ENCODE measurements at regions not wholly inside any gene's neighbourhood (a gene's known extent, or its start where the extent isn't known, plus 50 kb on each side); places are given as distances from the start of the nearest gene placed in this dataset.

DNA sequence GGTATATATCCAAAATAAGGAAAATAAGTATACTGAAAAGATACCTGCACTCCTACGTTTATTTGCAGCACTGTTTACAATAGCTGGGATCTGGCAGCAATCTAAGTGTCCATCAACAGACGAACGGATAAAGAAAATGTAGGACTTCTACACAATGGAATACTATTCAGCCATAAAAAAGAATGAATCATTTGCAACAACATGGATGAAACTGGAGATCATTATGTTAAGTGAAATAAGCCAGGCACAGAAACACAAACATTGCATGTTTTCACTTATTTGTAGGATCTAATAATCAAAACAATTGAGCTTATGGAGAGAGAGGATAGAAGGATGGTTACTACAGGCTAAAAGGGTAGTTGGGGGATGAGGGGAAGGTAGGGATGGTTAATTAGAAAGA is 494.0 kb downstream of the UQCRFS1 start:
- peaks cover 0 to 7% (median 0%) of the 10 kb centered on the region in 8 donors for H3K9me3 ChIP-seq
- intact Hi-C loops (cut with DNase I; ENCODE audit: low total_unique reads) = no loop called here
- no peaks in the 10 kb centered on the region for H3K27me3 ChIP-seq (replicated peaks in 1 of 7)
- TF ChIP-seq POLR2A (IDR thresholded peaks at IDR 0.05) (no peak), POLR2AphosphoS5 (IDR thresholded peaks at IDR 0.05) (no peak)
- TF ChIP-seq, protein P1, sequence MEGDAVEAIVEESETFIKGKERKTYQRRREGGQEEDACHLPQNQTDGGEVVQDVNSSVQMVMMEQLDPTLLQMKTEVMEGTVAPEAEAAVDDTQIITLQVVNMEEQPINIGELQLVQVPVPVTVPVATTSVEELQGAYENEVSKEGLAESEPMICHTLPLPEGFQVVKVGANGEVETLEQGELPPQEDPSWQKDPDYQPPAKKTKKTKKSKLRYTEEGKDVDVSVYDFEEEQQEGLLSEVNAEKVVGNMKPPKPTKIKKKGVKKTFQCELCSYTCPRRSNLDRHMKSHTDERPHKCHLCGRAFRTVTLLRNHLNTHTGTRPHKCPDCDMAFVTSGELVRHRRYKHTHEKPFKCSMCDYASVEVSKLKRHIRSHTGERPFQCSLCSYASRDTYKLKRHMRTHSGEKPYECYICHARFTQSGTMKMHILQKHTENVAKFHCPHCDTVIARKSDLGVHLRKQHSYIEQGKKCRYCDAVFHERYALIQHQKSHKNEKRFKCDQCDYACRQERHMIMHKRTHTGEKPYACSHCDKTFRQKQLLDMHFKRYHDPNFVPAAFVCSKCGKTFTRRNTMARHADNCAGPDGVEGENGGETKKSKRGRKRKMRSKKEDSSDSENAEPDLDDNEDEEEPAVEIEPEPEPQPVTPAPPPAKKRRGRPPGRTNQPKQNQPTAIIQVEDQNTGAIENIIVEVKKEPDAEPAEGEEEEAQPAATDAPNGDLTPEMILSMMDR (IDR thresholded peaks at IDR 0.05 in 8 of 11, conservative IDR thresholded peaks at IDR 0.05 in 3 of 11) = no peak
- no peak for DNase-seq
- 85 to 96% (median 89%) methylated on average over 3 of the region's 3 CpGs for WGBS, 5 donors
- no peaks in the 10 kb centered on the region for H3K36me3 ChIP-seq
- no peaks in the 10 kb centered on the region for H3K4me1 ChIP-seq
- H3K27ac ChIP-seq = no peak overlapping the region
- no peak overlapping the region for H3K4me3 ChIP-seq

DNA sequence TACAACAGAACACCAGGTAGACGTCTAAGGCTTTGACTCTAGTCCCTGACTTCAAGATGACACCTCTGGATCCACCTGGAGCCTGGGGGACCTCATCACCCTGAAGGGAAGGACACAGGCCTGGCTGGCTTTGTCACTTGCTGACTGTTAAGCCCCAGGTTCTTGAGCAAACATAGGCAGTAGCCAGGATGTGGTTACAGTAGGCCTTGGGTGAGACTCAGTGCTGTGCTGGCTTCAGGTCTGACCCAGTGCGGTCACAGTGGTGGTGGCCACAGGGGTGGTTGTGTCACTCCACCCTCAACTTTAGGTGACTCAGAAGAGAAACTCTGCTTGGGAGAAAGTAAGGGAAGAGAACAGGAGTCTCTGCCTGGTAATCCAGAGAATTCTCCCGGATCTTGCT is 497.8 kb downstream of the UQCRFS1 start:
- H3K4me3 ChIP-seq = no peak overlapping the region
- DNase-seq = no peak
- TF ChIP-seq POLR2A (IDR thresholded peaks at IDR 0.05) (no peak), POLR2AphosphoS5 (IDR thresholded peaks at IDR 0.05) (no peak)
- intact Hi-C loops (cut with DNase I; ENCODE audit: low total_unique reads) = no loop called here
- H3K27ac ChIP-seq = no peak overlapping the region
- H3K36me3 ChIP-seq = no peaks in the 10 kb centered on the region
- H3K9me3 ChIP-seq = peaks cover 0 to 7% (median 0%) of the 10 kb centered on the region in 8 donors
- H3K4me1 ChIP-seq = no peaks in the 10 kb centered on the region
- 82 to 89% (median 85%) methylated on average over 3 of the region's 3 CpGs for WGBS, 5 donors
- no peaks in the 10 kb centered on the region for H3K27me3 ChIP-seq (replicated peaks in 1 of 7)

DNA sequence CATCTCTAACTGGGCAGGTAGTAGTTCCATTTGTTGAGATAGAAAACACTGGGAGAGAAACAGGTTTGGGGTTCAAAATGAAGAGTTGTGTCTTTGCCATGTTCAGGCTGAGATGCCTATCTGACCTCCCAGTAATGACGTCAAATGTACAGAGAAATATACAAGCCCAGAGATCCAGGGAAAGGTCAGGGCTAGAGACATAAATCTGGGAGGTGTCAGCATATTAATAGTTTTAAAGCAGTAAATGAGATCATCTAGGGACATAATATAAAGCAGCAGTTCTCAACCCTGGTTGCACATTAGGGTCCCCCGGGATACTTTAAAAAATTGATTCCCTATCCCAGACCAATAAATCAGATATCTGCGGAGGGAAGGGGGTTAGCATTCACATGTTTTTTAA is 501.5 kb downstream of the UQCRFS1 start:
- H3K9me3 ChIP-seq = no peaks in the 10 kb centered on the region
- H3K27ac ChIP-seq = no peak overlapping the region
- no peaks in the 10 kb centered on the region for H3K27me3 ChIP-seq (replicated peaks in 1 of 7)
- TF ChIP-seq POLR2A (IDR thresholded peaks at IDR 0.05) (no peak), POLR2AphosphoS5 (IDR thresholded peaks at IDR 0.05) (no peak)
- TF ChIP-seq, protein P1 (IDR thresholded peaks at IDR 0.05 in 8 of 11, conservative IDR thresholded peaks at IDR 0.05 in 3 of 11) = no peak
- no peak for DNase-seq
- no peak overlapping the region for H3K4me3 ChIP-seq
- H3K36me3 ChIP-seq = no peaks in the 10 kb centered on the region
- H3K4me1 ChIP-seq = no peaks in the 10 kb centered on the region
- WGBS, 5 donors = 72 to 87% (median 84%) methylated on average over 3 of the region's 3 CpGs
- intact Hi-C loops (cut with DNase I; ENCODE audit: low total_unique reads) = loop anchor here (5.0 kb wide), 1 partner anchor 744 kb away; no protein-coding TSS in a partner anchor

DNA sequence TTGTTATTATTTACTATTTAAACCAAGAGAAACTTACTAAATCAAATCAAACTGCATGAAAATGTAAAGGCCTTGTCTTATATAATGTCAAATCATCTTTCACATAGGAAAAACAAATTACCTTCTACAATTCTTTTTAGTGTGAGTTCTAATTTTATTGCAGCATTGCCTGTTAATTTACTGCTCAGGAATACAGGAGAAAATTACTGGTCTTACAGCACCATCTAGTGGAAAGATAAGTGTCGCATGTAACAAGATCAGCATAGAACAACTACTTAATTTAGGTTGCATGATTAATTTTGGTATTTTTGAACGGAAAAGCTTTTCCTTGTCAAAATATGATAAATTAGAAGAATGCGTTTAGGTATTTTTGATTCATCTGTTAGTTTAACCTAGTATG is 502.7 kb downstream of the UQCRFS1 start:
- TF ChIP-seq POLR2A (IDR thresholded peaks at IDR 0.05) (no peak), POLR2AphosphoS5 (IDR thresholded peaks at IDR 0.05) (no peak)
- TF ChIP-seq, protein P1 (IDR thresholded peaks at IDR 0.05 in 8 of 11, conservative IDR thresholded peaks at IDR 0.05 in 3 of 11) = peak; percentile 31 to 76 (median 63)
- DNase-seq = no peak
- 0 to 3% (median 1%) methylated on average over 3 of the region's 3 CpGs for WGBS, 5 donors
- no peaks in the 10 kb centered on the region for H3K27me3 ChIP-seq (replicated peaks in 1 of 7)
- no peaks in the 10 kb centered on the region for H3K9me3 ChIP-seq
- no peak overlapping the region for H3K4me3 ChIP-seq
- no peak overlapping the region for H3K27ac ChIP-seq
- H3K36me3 ChIP-seq = no peaks in the 10 kb centered on the region
- H3K4me1 ChIP-seq = no peaks in the 10 kb centered on the region
- intact Hi-C loops (cut with DNase I; ENCODE audit: low total_unique reads) = loop anchor here (5.0 kb wide), 1 partner anchor 743 kb away; no protein-coding TSS in a partner anchor

DNA sequence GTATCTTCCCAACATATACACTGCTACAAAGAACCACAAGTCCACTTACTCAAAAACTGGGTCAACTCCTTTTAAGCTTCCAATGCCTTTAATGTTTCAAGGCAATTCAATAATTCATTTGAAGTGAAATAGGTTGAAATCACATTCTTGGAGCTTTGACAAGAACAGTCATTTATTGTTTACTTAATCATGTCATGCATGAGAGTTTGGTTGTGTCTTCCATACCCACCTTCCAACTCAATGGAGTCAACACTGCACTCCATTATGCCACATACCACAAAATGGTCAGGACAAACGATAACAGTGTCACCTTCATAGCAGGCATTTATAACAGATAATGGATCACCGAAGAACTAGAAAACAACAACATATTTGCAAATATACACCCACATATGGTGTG is 506.3 kb downstream of the UQCRFS1 start:
- Histone ChIP-seq H3K27me3 (replicated peaks in 1 of 7) (no peaks in the 10 kb centered on the region), H3K27ac (no peak overlapping the region), H3K4me3 (no peak overlapping the region), H3K36me3 (no peaks in the 10 kb centered on the region), H3K4me1 (no peaks in the 10 kb centered on the region), H3K9me3 (no peaks in the 10 kb centered on the region)
- intact Hi-C loops (cut with DNase I; ENCODE audit: low total_unique reads) = no loop called here
- no peak for DNase-seq
- 85 to 93% (median 91%) methylated on average over 2 of the region's 2 CpGs for WGBS, 5 donors
- TF ChIP-seq POLR2AphosphoS5 (IDR thresholded peaks at IDR 0.05) (no peak), POLR2A (IDR thresholded peaks at IDR 0.05) (no peak)
- TF ChIP-seq, protein P1 (IDR thresholded peaks at IDR 0.05 in 8 of 11, conservative IDR thresholded peaks at IDR 0.05 in 3 of 11) = no peak

All from spleen (tissue), 11 donors.